Hepatocyte (in vitro differentiated cells): ENCODE measurements at regions not wholly inside any gene's neighbourhood (a gene's known extent, or its start where the extent isn't known, plus 50 kb on each side); places are given as distances from the start of the nearest gene placed in this dataset.

ENCODE experiments used
- DNase-seq: peaks from one replicate; pipeline ENCODE4 v3.0.0-alpha.2; 2016; ENCODE audit warnings: low spot score
- H2AFZ ChIP-seq: fragments of 200-600 bp; sonication (generic); 2 replicates; pipeline ENCODE4 v1.6.0; 2016; ENCODE audit warnings: antibody characterized with exemption, mild to moderate bottlenecking
- H3K27ac ChIP-seq: fragments of 200-600 bp; sonication (generic); 2 replicates; pipeline ENCODE4 v1.5.1; 2016; ENCODE audit warnings: mild to moderate bottlenecking
- H3K27me3 ChIP-seq: fragments of 200-600 bp; sonication (generic); 2 replicates; pipeline ENCODE4 v1.6.1; 2016
- H3K36me3 ChIP-seq: fragments of 200-600 bp; sonication (generic); replicated peaks from 2 replicates; pipeline ENCODE4 v1.5.1; 2016; ENCODE audit warnings: low read depth; ENCODE audit not compliant: insufficient read depth
- H3K4me1 ChIP-seq: fragments of 200-600 bp; sonication (generic); 2 replicates; pipeline ENCODE4 v1.5.1; 2016; ENCODE audit warnings: mild to moderate bottlenecking, moderate library complexity; ENCODE audit not compliant: insufficient read depth
- H3K4me2 ChIP-seq: fragments of 200-600 bp; sonication (generic); 2 replicates; pipeline ENCODE4 v1.6.0; 2016
- H3K4me3 ChIP-seq: fragments of 200-600 bp; sonication (generic); 2 replicates; pipeline ENCODE4 v1.5.1; 2016; ENCODE audit warnings: mild to moderate bottlenecking
- H3K79me2 ChIP-seq: fragments of 200-600 bp; sonication (generic); 2 replicates; pipeline ENCODE4 v1.6.0; 2017; ENCODE audit warnings: mild to moderate bottlenecking
- H3K9me2 ChIP-seq: fragments of 200-600 bp; sonication (generic); replicated peaks from 2 replicates; pipeline ENCODE4 v1.6.0; 2017; ENCODE audit warnings: mild to moderate bottlenecking; ENCODE audit not compliant: insufficient read depth
- H3K9me3 ChIP-seq: fragments of 200-600 bp; sonication (generic); 2 replicates; pipeline ENCODE4 v1.5.1; 2016; ENCODE audit warnings: low read depth, mild to moderate bottlenecking
- H4K20me1 ChIP-seq: fragments of 200-600 bp; sonication (generic); 2 replicates; pipeline ENCODE4 v1.6.0; 2016; ENCODE audit warnings: mild to moderate bottlenecking; ENCODE audit not compliant: insufficient read depth, poor library complexity, severe bottlenecking
- EZH2 ChIP-seq: fragments of 200-600 bp; sonication (generic); IDR thresholded peaks from 2 replicates; pipeline ENCODE4 v1.6.1; 2016; ENCODE audit warnings: antibody characterized with exemption, mild to moderate bottlenecking, borderline replicate concordance
- EZH2phosphoT487 ChIP-seq: fragments of 200-600 bp; sonication (generic); IDR thresholded peaks from one replicate; pipeline ENCODE4 v1.6.1; 2018; ENCODE audit warnings: antibody characterized with exemption, mild to moderate bottlenecking, low read depth, moderate library complexity; ENCODE audit not compliant: unreplicated experiment, severe bottlenecking
- WGBS: methylation state at CpG from one replicate; pipeline ENCODE4 v1.1.6; 2016; ENCODE audit warnings: low lambda C conversion rate; ENCODE audit errors: missing lambda C conversion rate; 5-methylcytosine and 5-hydroxymethylcytosine counted together
- TF ChIP-seq, protein P1 (sequence below): fragments of 200-600 bp; sonication (generic); IDR thresholded peaks from 2 replicates; pipeline ENCODE4 v1.5.1; 2016; ENCODE audit warnings: antibody characterized with exemption, mild to moderate bottlenecking; ENCODE audit not compliant: poor library complexity

DNA sequence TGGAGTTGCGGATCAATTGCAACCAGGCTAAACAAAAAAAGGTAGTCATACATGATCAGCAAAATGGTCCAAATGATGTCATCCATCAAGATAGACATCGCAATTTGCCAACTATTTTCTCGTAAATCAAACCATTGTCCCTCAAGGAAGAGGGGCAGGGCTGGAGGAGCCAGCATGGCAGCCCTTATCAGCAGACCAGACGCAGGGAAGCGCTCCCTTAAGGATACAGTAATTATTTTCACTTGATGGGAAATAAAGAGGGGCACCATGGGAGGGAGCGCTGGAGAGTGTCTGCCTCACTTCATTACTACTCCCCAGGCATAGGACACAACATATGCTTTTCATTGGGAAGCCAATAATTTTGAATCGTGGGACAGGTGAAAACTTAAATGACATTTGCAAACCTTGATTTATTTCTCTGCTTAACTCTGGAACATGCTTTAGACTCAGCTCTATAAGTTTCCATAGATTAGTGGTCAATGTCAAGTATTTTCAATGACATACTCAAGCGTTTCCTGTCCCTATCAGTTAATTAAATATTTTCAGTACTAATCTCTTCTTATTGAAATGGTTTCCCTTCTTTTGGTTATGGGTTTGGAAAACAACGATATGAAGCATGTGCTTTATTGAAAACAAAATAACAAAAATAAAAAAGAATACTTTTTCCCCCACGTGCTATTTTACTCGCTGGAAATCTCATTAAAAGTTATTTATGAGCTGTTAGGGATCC, 202.4 kb upstream of the HABP2 start:
- TF ChIP-seq EZH2 (no peak), EZH2phosphoT487 (no peak)
- TF ChIP-seq, protein P1, sequence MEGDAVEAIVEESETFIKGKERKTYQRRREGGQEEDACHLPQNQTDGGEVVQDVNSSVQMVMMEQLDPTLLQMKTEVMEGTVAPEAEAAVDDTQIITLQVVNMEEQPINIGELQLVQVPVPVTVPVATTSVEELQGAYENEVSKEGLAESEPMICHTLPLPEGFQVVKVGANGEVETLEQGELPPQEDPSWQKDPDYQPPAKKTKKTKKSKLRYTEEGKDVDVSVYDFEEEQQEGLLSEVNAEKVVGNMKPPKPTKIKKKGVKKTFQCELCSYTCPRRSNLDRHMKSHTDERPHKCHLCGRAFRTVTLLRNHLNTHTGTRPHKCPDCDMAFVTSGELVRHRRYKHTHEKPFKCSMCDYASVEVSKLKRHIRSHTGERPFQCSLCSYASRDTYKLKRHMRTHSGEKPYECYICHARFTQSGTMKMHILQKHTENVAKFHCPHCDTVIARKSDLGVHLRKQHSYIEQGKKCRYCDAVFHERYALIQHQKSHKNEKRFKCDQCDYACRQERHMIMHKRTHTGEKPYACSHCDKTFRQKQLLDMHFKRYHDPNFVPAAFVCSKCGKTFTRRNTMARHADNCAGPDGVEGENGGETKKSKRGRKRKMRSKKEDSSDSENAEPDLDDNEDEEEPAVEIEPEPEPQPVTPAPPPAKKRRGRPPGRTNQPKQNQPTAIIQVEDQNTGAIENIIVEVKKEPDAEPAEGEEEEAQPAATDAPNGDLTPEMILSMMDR, result no peak
- Histone ChIP-seq H3K4me3 (no peak overlapping the region), H3K9me3 (no peaks in the 10 kb centered on the region), H3K27ac (no peak overlapping the region), H3K9me2 (no peaks in the 10 kb centered on the region), H3K79me2 (no peaks in the 10 kb centered on the region), H2AFZ (no peak overlapping the region), H3K4me2 (no peak overlapping the region), H4K20me1 (no peaks in the 10 kb centered on the region), H3K4me1 (no peaks in the 10 kb centered on the region), H3K27me3 (no peaks in the 10 kb centered on the region), H3K36me3 (no peaks in the 10 kb centered on the region)
- no peak for DNase-seq
- 60% methylated on average over 11 of the region's 11 CpGs for WGBS

DNA sequence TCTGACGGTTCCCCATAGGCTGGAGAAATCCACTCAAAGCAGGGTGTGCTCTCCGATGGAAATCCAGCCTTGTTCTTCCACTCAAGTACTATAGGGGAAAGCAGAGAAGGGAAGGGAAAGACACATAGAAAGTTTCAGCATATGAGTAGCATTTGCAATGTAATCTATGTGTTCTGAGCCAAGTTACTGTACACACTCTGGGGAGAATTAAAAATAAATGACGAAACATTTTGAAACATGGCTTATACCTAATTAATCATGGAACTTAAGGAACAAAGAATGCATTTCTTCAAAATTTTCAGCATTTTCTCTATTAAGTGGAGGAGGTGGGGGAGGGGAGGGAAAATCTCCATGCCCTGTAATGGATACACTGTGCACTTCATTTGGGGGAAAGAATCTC, 198.1 kb upstream of the HABP2 start:
- 70% methylated on average over 3 of the region's 3 CpGs for WGBS

DNA sequence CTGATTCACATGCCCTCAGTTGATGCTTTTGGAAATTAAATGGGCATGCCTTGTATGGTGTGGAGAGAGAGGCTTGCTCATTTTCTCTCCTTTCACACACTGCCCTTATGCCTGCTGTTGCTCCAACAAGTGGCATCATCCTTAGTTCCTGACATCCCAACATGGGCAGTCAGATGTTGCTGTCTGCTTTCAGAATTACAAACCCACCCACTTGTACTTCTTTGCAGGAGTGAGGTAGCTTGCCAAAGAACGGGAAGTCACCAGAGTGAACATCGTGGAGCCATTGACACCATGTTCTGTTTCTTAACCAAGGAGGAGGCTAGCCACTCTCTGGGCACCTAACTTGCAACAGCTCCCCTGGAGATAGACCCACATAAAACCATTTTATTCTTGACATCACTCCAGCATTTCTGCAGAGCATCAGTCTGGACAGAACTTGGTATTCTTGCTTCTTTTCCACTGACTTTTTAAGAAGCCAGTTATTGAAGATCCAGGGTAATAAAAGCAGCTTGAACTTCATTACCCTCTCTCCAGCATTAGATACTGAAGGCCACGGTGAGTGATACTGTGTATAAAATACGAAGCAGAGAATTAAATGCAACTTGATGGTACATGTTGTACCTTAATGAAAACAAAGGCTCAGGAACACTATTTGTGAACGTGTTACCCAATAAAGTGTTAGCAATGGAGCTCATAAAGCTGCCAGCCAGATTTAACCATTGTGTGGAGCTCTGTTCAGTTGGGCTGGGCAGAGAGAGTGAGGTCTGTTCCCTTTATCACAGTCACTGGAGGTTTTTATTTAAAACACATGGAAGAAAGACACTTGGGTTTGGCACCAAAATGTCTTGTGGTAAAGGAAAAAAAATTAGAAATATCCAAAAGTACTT, 195.8 kb upstream of the HABP2 start:
- H2AFZ ChIP-seq, result no peak overlapping the region
- no peaks in the 10 kb centered on the region for H3K9me3 ChIP-seq
- peaks cover 9% of the 10 kb centered on the region for H3K4me1 ChIP-seq
- no peaks in the 10 kb centered on the region for H4K20me1 ChIP-seq
- no peak for DNase-seq
- no peaks in the 10 kb centered on the region for H3K27me3 ChIP-seq
- H3K9me2 ChIP-seq, result no peaks in the 10 kb centered on the region
- no peak for TF ChIP-seq EZH2
- TF ChIP-seq EZH2phosphoT487, result no peak
- TF ChIP-seq, protein P1, result no peak
- H3K27ac ChIP-seq, result no peak overlapping the region
- no peaks in the 10 kb centered on the region for H3K79me2 ChIP-seq
- 67% methylated on average over 5 of the region's 5 CpGs for WGBS
- no peak overlapping the region for H3K4me2 ChIP-seq
- no peak overlapping the region for H3K4me3 ChIP-seq
- H3K36me3 ChIP-seq, result no peaks in the 10 kb centered on the region

More for the DNA sequence above, 198.1 kb upstream of the HABP2 start:
- Histone ChIP-seq H2AFZ (no peak overlapping the region), H3K4me3 (no peak overlapping the region), H3K4me2 (no peak overlapping the region), H3K4me1 (peaks cover 9% of the 10 kb centered on the region), H3K27ac (no peak overlapping the region), H3K9me2 (no peaks in the 10 kb centered on the region), H3K27me3 (no peaks in the 10 kb centered on the region), H3K36me3 (no peaks in the 10 kb centered on the region), H4K20me1 (no peaks in the 10 kb centered on the region), H3K9me3 (no peaks in the 10 kb centered on the region), H3K79me2 (no peaks in the 10 kb centered on the region)
- no peak for DNase-seq
- TF ChIP-seq EZH2, result no peak
- no peak for TF ChIP-seq EZH2phosphoT487

DNA sequence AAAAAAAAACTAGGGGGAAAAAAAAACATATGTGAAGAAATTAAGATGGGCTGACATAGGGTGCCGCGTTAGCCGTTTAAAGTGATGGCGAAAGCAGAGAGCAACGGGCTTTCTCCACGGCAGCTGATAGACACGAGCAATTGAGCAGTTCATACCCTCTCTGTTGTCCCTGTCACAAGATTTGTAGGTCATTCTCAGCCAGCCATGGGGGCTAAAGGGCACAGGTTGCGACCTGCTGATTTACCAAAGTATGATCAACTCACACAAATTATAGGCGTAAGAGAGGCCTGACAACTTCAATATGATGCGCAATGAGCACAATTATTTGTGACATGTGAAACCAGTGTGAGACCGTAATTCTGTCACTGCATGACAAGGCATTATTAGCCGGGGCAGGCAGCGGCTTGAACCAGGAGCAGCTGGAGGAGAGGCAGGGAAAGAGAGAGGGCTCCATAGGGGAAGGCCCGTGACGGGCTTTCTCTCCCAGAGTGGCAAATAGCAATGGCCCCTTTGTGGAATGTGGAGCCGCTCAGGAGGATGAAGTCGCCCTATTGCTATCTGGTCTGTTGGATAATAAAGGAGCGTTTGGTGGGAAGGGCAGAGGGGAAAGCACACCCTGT, 195.1 kb upstream of the HABP2 start:
- Histone ChIP-seq H3K4me3 (no peak overlapping the region), H2AFZ (no peak overlapping the region), H3K4me2 (peak overlapping the region; percentile 25), H3K79me2 (no peaks in the 10 kb centered on the region), H3K9me3 (no peaks in the 10 kb centered on the region), H3K27me3 (no peaks in the 10 kb centered on the region), H3K27ac (no peak overlapping the region), H4K20me1 (no peaks in the 10 kb centered on the region), H3K4me1 (peaks cover 9% of the 10 kb centered on the region), H3K9me2 (no peaks in the 10 kb centered on the region), H3K36me3 (no peaks in the 10 kb centered on the region)
- TF ChIP-seq EZH2phosphoT487, result no peak
- no peak for TF ChIP-seq EZH2
- TF ChIP-seq, protein P1, result no peak
- DNase-seq, result no peak
- WGBS, result 69% methylated on average over 18 of the region's 18 CpGs
